KMS-11 (cell line): ENCODE measurements at regions not wholly inside any gene's neighbourhood (a gene's known extent, or its start where the extent isn't known, plus 50 kb on each side); places are given as distances from the start of the nearest gene placed in this dataset.
A peak's percentile ranks its signal among the peaks of the same experiment; 100 is the strongest.

Experiments
- H2AFZ ChIP-seq: fragments of 200-600 bp; sonication (generic); 2 replicates; pipeline ENCODE4 v1.6.1; 2016; ENCODE audit warnings: antibody characterized with exemption, mixed run types, low read depth
- H3K27ac ChIP-seq: fragments of 200-600 bp; sonication (generic); 2 replicates; pipeline ENCODE4 v1.6.1; 2016; ENCODE audit warnings: mild to moderate bottlenecking, mixed run types
- H3K27me3 ChIP-seq: fragments of 200-600 bp; sonication (generic); 2 replicates; pipeline ENCODE4 v1.6.1; 2017; ENCODE audit warnings: mild to moderate bottlenecking, low read depth, mixed run types, moderate library complexity; ENCODE audit not compliant: insufficient read depth
- H3K36me3 ChIP-seq: fragments of 200-600 bp; sonication (generic); 2 replicates; pipeline ENCODE4 v1.6.1; 2017; ENCODE audit warnings: mild to moderate bottlenecking, mixed run types; ENCODE audit not compliant: insufficient read depth
- H3K4me1 ChIP-seq: fragments of 200-600 bp; sonication (generic); 2 replicates; pipeline ENCODE4 v1.6.1; 2016; ENCODE audit warnings: mild to moderate bottlenecking, low read depth, mixed run types; ENCODE audit not compliant: poor library complexity, severe bottlenecking
- H3K4me2 ChIP-seq: fragments of 200-600 bp; sonication (generic); 2 replicates; pipeline ENCODE4 v1.7.0; 2016; ENCODE audit warnings: mild to moderate bottlenecking, mixed run types
- H3K4me3 ChIP-seq: fragments of 200-600 bp; sonication (generic); IDR thresholded peaks from 2 replicates; pipeline ENCODE4 v1.6.1; 2017; ENCODE audit warnings: low read depth, low read length, mixed read lengths; ENCODE audit not compliant: insufficient read depth
- H3K79me2 ChIP-seq: fragments of 200-600 bp; sonication (generic); 2 replicates; pipeline ENCODE4 v1.6.1; 2016; ENCODE audit warnings: low read depth, mixed run types; ENCODE audit not compliant: insufficient read depth
- H3K9ac ChIP-seq: fragments of 200-600 bp; sonication (generic); 2 replicates; pipeline ENCODE4 v1.6.1; 2016; ENCODE audit warnings: mild to moderate bottlenecking, mixed run types
- H4K20me1 ChIP-seq: fragments of 200-600 bp; sonication (generic); 2 replicates; pipeline ENCODE4 v1.6.1; 2016; ENCODE audit warnings: mild to moderate bottlenecking, mixed run types; ENCODE audit not compliant: insufficient read depth
- TF ChIP-seq, protein P1 (sequence below): fragments of 200-600 bp; sonication (generic); conservative IDR thresholded peaks from 2 replicates; pipeline ENCODE4 v1.6.1; 2017; ENCODE audit warnings: low read depth, mild to moderate bottlenecking, antibody characterized with exemption, low read length, moderate library complexity, mixed read lengths

DNA sequence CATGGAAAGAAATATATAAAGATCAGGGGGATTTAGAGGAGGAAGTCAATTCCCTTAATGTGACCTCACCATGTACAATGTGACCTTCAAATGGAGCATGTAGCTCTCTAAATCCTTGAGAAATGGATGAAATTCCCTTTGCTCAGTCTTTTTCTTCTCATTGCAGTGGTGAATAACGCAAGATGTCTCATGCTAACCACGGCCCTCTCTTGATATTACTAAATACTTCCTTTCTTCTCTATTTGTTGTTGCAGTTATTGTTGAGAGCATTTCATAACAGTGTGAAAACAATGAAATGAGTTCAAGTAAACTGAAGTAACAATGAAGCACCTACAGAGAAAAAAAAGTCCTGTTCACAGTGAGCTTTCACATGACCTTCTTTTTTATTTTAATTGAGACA is 55.6 kb downstream of the ZNF281 start:
- H3K4me2 ChIP-seq = peak overlapping the region; percentile 2; the same call in 1 of the 2 replicates
- H3K9ac ChIP-seq = no peak overlapping the region
- no peak overlapping the region for H2AFZ ChIP-seq
- no peaks in the 10 kb centered on the region for H3K79me2 ChIP-seq
- H3K27me3 ChIP-seq = no peaks in the 10 kb centered on the region
- no peaks in the 10 kb centered on the region for H3K36me3 ChIP-seq
- H4K20me1 ChIP-seq = no peaks in the 10 kb centered on the region
- TF ChIP-seq, protein P1, sequence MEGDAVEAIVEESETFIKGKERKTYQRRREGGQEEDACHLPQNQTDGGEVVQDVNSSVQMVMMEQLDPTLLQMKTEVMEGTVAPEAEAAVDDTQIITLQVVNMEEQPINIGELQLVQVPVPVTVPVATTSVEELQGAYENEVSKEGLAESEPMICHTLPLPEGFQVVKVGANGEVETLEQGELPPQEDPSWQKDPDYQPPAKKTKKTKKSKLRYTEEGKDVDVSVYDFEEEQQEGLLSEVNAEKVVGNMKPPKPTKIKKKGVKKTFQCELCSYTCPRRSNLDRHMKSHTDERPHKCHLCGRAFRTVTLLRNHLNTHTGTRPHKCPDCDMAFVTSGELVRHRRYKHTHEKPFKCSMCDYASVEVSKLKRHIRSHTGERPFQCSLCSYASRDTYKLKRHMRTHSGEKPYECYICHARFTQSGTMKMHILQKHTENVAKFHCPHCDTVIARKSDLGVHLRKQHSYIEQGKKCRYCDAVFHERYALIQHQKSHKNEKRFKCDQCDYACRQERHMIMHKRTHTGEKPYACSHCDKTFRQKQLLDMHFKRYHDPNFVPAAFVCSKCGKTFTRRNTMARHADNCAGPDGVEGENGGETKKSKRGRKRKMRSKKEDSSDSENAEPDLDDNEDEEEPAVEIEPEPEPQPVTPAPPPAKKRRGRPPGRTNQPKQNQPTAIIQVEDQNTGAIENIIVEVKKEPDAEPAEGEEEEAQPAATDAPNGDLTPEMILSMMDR = no peak
- no peak overlapping the region for H3K27ac ChIP-seq
- H3K4me1 ChIP-seq = peaks cover 55% of the 10 kb centered on the region
- H3K4me3 ChIP-seq = no peak overlapping the region

DNA sequence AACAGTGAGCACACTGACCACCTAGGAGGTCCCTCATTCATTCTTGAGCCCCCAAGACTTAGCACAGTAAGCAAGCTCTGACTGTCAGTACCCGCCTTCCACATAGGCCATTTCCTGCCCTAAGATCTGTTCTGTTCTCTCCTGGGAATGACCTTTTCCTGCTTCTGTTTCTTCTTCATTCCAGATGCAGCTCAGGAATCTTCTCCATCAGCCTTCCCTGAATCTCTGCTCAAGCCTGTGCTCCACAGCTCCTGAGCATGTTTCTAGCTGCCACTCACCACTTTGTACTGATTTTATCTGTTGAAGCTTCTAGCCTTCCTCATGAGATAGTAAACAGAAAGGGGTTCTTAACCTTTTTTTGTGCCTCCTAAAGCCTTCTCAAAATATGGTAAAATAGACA is 56.6 kb downstream of the ZNF281 start:
- Histone ChIP-seq H3K79me2 (no peaks in the 10 kb centered on the region), H3K27me3 (no peaks in the 10 kb centered on the region), H3K4me1 (peaks cover 55% of the 10 kb centered on the region), H3K36me3 (no peaks in the 10 kb centered on the region), H3K9ac (no peak overlapping the region), H3K4me3 (no peak overlapping the region), H3K4me2 (no peak overlapping the region), H4K20me1 (no peaks in the 10 kb centered on the region), H3K27ac (no peak overlapping the region; the same call in 1 of the 2 replicates), H2AFZ (0 out of 2 replicates have a peak overlapping the region, but pooled peaks have one; percentile 0)
- TF ChIP-seq, protein P1 = no peak

DNA sequence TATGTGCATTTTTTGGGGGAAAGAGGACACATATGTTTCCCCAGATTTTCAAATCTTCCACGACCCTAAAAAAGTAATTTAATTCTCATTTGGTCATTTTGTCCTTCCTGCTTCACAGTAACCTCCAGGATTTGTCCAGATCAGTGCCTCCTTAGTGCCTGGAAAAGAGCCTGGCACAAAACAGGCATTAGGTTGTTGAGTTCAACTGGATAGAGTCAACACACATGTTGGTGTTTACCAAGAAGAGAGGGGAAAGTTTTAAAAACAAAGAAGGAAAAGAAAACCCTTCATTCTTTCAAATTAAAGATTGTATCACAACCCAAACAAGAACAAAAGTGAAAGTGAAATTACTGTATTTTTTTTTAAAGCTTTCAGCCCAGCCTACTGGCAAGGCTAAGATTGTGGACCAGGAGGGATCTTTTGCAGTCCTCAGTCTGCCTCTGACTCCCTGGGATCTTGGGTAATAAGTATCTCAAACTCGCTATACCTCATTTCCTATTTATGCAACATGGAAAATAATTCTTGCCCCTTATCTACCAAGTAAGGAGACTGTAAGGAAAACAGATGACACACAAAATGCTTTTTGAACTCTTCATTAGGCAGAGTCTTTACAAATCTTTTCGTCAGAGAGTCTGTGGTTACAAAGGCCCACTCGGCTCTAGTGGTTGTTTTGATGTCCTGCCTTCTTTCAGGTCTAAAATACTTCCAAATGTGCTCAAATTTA is 57.8 kb downstream of the ZNF281 start:
- no peaks in the 10 kb centered on the region for H3K36me3 ChIP-seq
- H3K27ac ChIP-seq = peak overlapping the region; percentile 62
- peaks cover 55% of the 10 kb centered on the region for H3K4me1 ChIP-seq
- no peaks in the 10 kb centered on the region for H4K20me1 ChIP-seq
- H3K9ac ChIP-seq = peak overlapping the region; percentile 23; the same call in 1 of the 2 replicates
- peak overlapping the region; percentile 86 for H3K4me2 ChIP-seq
- no peaks in the 10 kb centered on the region for H3K27me3 ChIP-seq
- H3K79me2 ChIP-seq = no peaks in the 10 kb centered on the region
- peak overlapping the region; percentile 72 for H3K4me3 ChIP-seq
- H2AFZ ChIP-seq = peak overlapping the region; percentile 48
- TF ChIP-seq, protein P1 = no peak

DNA sequence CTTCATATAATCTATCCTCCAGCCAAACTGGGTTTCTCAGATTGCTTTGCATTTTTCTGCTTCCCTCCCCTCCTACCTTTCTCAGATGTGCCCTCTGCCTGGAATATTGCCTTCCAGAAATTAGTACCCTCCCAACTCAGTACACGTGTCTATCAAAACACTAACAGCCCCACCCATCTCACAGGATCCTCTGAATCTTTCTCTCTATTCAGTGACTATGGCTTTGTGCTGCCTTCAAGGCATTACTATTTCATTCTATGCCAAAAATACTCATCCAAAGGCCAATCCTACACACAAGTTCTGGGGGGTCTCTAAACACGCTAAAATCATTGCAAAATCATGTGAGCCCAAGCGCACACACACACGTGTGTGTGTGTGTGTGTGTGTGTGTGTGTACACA is 58.4 kb downstream of the ZNF281 start:
- Histone ChIP-seq H3K4me1 (peaks cover 55% of the 10 kb centered on the region), H4K20me1 (no peaks in the 10 kb centered on the region), H3K4me3 (no peak overlapping the region), H3K9ac (peak overlapping the region; percentile 23; the same call in 1 of the 2 replicates), H3K36me3 (no peaks in the 10 kb centered on the region), H3K27me3 (no peaks in the 10 kb centered on the region), H3K27ac (peak overlapping the region; percentile 62), H3K4me2 (peak overlapping the region; percentile 86), H3K79me2 (no peaks in the 10 kb centered on the region), H2AFZ (peak overlapping the region; percentile 48)
- TF ChIP-seq, protein P1 = no peak
